Suprapubic skin (tissue), 4 donors: ENCODE measurements at regions not wholly inside any gene's neighbourhood (a gene's known extent, or its start where the extent isn't known, plus 50 kb on each side); places are given as distances from the start of the nearest gene placed in this dataset.

Experiments
- DNase-seq, 2 donors: peaks; one replicate each; pipeline ENCODE4 v3.0.0-alpha.2; 2019; ENCODE audit warnings: low spot score in 2 of 2
- H3K27ac ChIP-seq: fragments of 200-600 bp; sonication (generic); one replicate; pipeline ENCODE4 v1.5.1; 2019
- H3K27me3 ChIP-seq: fragments of 200-600 bp; sonication (generic); one replicate; pipeline ENCODE4 v1.5.1; 2019
- H3K36me3 ChIP-seq: fragments of 200-600 bp; sonication (generic); one replicate; pipeline ENCODE4 v1.5.1; 2019
- H3K4me1 ChIP-seq: fragments of 200-600 bp; sonication (generic); one replicate; pipeline ENCODE4 v1.5.1; 2019
- H3K4me3 ChIP-seq: fragments of 200-600 bp; sonication (generic); one replicate; pipeline ENCODE4 v1.5.1; 2019; ENCODE audit warnings: mild to moderate bottlenecking
- H3K9me3 ChIP-seq: fragments of 200-600 bp; sonication (generic); one replicate; pipeline ENCODE4 v1.5.1; 2019
- EP300 ChIP-seq: sonication (generic); formaldehyde crosslinking; IDR thresholded peaks from one replicate; pipeline ENCODE4 v1.6.1; 2017; ENCODE audit warnings: antibody characterized with exemption
- POLR2A ChIP-seq, 2 donors: fragments of 450-650 bp; IDR thresholded peaks; one replicate each; pipeline ENCODE4 v1.6.1; 2017; ENCODE audit warnings: antibody characterized with exemption in 2 of 2, mild to moderate bottlenecking in 2 of 2, moderate library complexity in 2 of 2
- POLR2AphosphoS5 ChIP-seq, 3 donors: sonication (generic); formaldehyde crosslinking; IDR thresholded peaks; one replicate each; pipeline ENCODE4 v1.6.1; 2017; ENCODE audit warnings: antibody characterized with exemption in 3 of 3
- WGBS: methylation state at CpG from one replicate; pipeline ENCODE4 v1.1.5; 2018; 5-methylcytosine and 5-hydroxymethylcytosine counted together
- TF ChIP-seq, protein P1 (sequence below), 2 donors: fragments of 200-600 bp in 1 of 2; fragments of 450-650 bp in 1 of 2; sonication (generic) in 1 of 2; IDR thresholded peaks; one replicate each; pipeline ENCODE4 v1.5.1; 2016 to 2019; ENCODE audit warnings: antibody characterized with exemption in 2 of 2, mild to moderate bottlenecking in 1 of 2, moderate library complexity in 1 of 2

DNA sequence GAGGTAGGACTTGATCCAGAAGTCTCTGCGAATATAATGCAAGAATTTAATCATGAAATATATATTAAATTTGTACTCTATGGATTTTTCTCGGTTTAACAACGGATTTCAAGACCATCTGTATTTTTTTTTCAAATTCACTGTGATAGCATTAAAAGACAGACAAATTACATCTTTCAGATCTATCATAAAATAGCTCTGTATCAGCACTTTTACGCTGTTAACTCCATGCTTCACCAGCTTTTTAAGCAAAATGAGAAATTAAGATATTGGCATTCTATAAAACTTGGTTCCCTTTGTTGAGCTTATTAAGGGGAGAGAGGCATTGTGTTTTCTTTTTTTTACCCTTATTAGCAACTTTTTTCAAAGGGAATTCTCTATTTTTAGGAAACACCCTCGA is 1377.6 kb upstream of the NXPH2 start:
- H3K36me3 ChIP-seq, result no peaks in the 10 kb centered on the region
- H3K4me1 ChIP-seq, result no peaks in the 10 kb centered on the region
- 72% methylated on average over 5 of the region's 5 CpGs for WGBS
- H3K27me3 ChIP-seq, result no peaks in the 10 kb centered on the region
- TF ChIP-seq, protein P1, sequence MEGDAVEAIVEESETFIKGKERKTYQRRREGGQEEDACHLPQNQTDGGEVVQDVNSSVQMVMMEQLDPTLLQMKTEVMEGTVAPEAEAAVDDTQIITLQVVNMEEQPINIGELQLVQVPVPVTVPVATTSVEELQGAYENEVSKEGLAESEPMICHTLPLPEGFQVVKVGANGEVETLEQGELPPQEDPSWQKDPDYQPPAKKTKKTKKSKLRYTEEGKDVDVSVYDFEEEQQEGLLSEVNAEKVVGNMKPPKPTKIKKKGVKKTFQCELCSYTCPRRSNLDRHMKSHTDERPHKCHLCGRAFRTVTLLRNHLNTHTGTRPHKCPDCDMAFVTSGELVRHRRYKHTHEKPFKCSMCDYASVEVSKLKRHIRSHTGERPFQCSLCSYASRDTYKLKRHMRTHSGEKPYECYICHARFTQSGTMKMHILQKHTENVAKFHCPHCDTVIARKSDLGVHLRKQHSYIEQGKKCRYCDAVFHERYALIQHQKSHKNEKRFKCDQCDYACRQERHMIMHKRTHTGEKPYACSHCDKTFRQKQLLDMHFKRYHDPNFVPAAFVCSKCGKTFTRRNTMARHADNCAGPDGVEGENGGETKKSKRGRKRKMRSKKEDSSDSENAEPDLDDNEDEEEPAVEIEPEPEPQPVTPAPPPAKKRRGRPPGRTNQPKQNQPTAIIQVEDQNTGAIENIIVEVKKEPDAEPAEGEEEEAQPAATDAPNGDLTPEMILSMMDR (IDR thresholded peaks at IDR 0.05), result no peak
- no peak for TF ChIP-seq POLR2AphosphoS5 (IDR thresholded peaks at IDR 0.05)
- no peak for TF ChIP-seq POLR2A (IDR thresholded peaks at IDR 0.05)
- no peak for TF ChIP-seq EP300
- no peak overlapping the region for H3K4me3 ChIP-seq
- H3K9me3 ChIP-seq, result no peaks in the 10 kb centered on the region
- no peak overlapping the region for H3K27ac ChIP-seq
- DNase-seq, result no peak

DNA sequence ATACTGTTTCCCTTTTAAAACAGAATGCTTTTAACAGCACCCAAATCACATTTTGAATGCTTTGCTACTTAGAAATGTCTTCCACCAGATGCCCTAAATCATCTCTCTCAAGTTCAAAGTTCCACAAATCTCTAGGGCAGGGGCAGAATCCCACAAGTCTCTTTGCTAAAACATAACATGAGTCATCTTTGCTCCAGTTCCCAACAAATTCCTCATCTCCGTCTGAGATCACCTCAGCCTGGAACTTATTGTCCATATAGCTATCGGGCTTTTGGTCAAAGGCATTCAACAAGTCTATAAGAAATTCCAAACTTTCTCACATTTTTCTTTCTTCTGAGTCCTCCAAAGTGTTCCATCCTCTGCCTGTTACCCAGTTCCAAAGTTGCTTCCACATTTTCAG is 1374.5 kb upstream of the NXPH2 start:
- no peaks in the 10 kb centered on the region for H3K27me3 ChIP-seq
- H3K36me3 ChIP-seq, result no peaks in the 10 kb centered on the region
- DNase-seq, result no peak
- WGBS, result 60% methylated on average over 2 of the region's 2 CpGs
- H3K9me3 ChIP-seq, result no peaks in the 10 kb centered on the region
- H3K4me1 ChIP-seq, result no peaks in the 10 kb centered on the region
- H3K4me3 ChIP-seq, result no peak overlapping the region
- H3K27ac ChIP-seq, result no peak overlapping the region
- TF ChIP-seq EP300 (no peak), POLR2AphosphoS5 (IDR thresholded peaks at IDR 0.05) (no peak)
- TF ChIP-seq, protein P1 (IDR thresholded peaks at IDR 0.05), result no peak

DNA sequence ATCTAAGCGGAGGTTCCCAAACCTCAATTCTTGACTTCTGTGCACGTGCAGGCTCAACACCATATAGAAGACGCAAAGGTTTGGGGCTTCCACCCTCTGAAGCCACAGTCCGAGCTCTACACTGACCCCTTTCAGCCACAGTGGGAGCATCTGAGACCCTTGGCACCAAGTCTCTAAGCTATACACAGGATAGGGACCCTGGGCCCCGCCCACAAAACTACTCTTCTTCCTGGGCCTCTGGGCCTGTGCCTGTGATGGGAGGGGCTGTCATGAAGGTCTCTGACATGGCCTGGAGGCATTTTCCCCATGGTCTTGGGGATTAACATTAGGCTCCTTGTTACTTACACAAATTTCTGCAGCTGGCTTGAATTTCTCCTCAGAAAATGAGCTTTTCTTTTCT is 1374.1 kb upstream of the NXPH2 start:
- Histone ChIP-seq H3K4me1 (no peaks in the 10 kb centered on the region), H3K9me3 (no peaks in the 10 kb centered on the region), H3K27ac (no peak overlapping the region), H3K4me3 (no peak overlapping the region), H3K36me3 (no peaks in the 10 kb centered on the region), H3K27me3 (no peaks in the 10 kb centered on the region)
- no peak for TF ChIP-seq EP300
- TF ChIP-seq, protein P1 (IDR thresholded peaks at IDR 0.05), result no peak
- TF ChIP-seq POLR2AphosphoS5 (IDR thresholded peaks at IDR 0.05), result no peak
- TF ChIP-seq POLR2A (IDR thresholded peaks at IDR 0.05), result no peak
- DNase-seq, result no peak
- 81% methylated on average over 5 of the region's 5 CpGs for WGBS

DNA sequence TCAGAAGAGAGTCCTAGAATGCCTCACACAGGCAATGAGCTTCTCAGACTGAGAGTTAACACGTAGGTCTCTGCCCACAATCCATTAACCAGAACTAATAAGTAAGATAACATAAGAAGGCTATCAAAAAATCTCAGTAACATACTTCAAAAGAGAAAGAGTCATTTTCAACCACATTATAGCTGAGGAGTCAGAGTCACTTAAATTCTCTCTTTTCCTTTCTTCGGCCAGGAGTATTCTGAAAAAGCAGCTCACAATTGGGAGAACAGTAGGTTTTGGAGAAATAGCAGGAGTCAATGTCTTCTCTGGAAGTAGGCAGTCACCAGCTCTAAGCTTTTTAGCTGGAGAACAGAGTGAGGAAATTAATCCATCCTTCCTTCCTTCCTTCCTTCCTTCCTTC is 1364.4 kb upstream of the NXPH2 start:
- H3K27me3 ChIP-seq, result no peaks in the 10 kb centered on the region
- no peak overlapping the region for H3K4me3 ChIP-seq
- 90% methylated on average over 2 of the region's 2 CpGs for WGBS
- H3K36me3 ChIP-seq, result no peaks in the 10 kb centered on the region
- H3K4me1 ChIP-seq, result no peaks in the 10 kb centered on the region
- DNase-seq, result no peak
- H3K27ac ChIP-seq, result no peak overlapping the region
- no peak for TF ChIP-seq EP300
- TF ChIP-seq, protein P1 (IDR thresholded peaks at IDR 0.05), result no peak
- TF ChIP-seq POLR2AphosphoS5 (IDR thresholded peaks at IDR 0.05), result no peak
- no peak for TF ChIP-seq POLR2A (IDR thresholded peaks at IDR 0.05)
- no peaks in the 10 kb centered on the region for H3K9me3 ChIP-seq

DNA sequence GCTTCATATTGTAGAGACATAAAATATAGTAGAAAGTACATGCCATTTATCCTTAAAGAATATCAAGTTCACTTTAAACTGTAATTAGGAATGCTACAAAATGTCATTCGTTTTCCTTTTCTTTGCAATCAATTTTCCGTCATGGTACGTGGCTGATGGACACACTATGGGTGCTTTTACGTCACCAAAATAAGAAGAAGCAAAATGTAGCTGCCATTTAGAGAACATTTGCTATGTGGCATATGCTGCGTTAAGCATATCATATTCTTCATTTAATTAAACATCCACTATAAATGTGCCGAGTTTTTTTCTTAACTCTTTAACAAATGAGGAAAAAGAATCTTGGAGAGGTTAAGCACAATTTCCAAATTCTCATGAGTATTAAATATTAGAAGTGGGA is 1358.5 kb upstream of the NXPH2 start:
- no peaks in the 10 kb centered on the region for H3K4me1 ChIP-seq
- no peaks in the 10 kb centered on the region for H3K27me3 ChIP-seq
- 90% methylated on average over 6 of the region's 6 CpGs for WGBS
- no peak for TF ChIP-seq POLR2AphosphoS5 (IDR thresholded peaks at IDR 0.05)
- TF ChIP-seq EP300, result no peak
- no peak for TF ChIP-seq POLR2A (IDR thresholded peaks at IDR 0.05)
- TF ChIP-seq, protein P1 (IDR thresholded peaks at IDR 0.05), result no peak
- H3K9me3 ChIP-seq, result no peaks in the 10 kb centered on the region
- no peak overlapping the region for H3K4me3 ChIP-seq
- no peak overlapping the region for H3K27ac ChIP-seq
- no peaks in the 10 kb centered on the region for H3K36me3 ChIP-seq
- DNase-seq, result no peak
